Mesendoderm (in vitro differentiated cells): ENCODE measurements at regions not wholly inside any gene's neighbourhood (a gene's known extent, or its start where the extent isn't known, plus 50 kb on each side); places are given as distances from the start of the nearest gene placed in this dataset.

Experiments
- DNase-seq: peaks from one replicate; pipeline ENCODE4 v3.0.0; 2013
- H2AK5ac ChIP-seq: 2 replicates; pipeline ENCODE4 v1.6.1; 2013; ENCODE audit warnings: low read length, inconsistent platforms
- H2BK120ac ChIP-seq: 2 replicates; pipeline ENCODE4 v1.6.1; 2013; ENCODE audit warnings: low read depth, mild to moderate bottlenecking, low read length, moderate library complexity, mixed read lengths
- H2BK15ac ChIP-seq: replicated peaks from 2 replicates; pipeline ENCODE4 v1.6.1; 2013; ENCODE audit warnings: low read depth, mild to moderate bottlenecking, moderate library complexity
- H2BK5ac ChIP-seq: 2 replicates; pipeline ENCODE4 v1.6.1; 2013; ENCODE audit warnings: low read length, inconsistent platforms
- H3K18ac ChIP-seq: 2 replicates; pipeline ENCODE4 v1.6.1; 2013; ENCODE audit warnings: mild to moderate bottlenecking, low read length, mixed read lengths
- H3K23ac ChIP-seq: one replicate; pipeline ENCODE4 v1.6.1; 2013; ENCODE audit warnings: low read length
- H3K27ac ChIP-seq: 2 replicates; pipeline ENCODE4 v1.5.1; 2013; ENCODE audit warnings: low read depth, mild to moderate bottlenecking, inconsistent platforms, low read length, moderate library complexity
- H3K27me3 ChIP-seq: 2 replicates; pipeline ENCODE4 v1.6.1; 2013; ENCODE audit warnings: low read length, control low read depth, mild to moderate bottlenecking, inconsistent platforms; ENCODE audit not compliant: insufficient read depth, poor library complexity
- H3K36me3 ChIP-seq: 2 replicates; pipeline ENCODE4 v1.6.1; 2013; ENCODE audit warnings: low read length, inconsistent platforms; ENCODE audit not compliant: control insufficient read depth, insufficient read depth
- H3K4ac ChIP-seq: one replicate; pipeline ENCODE4 v1.6.1; 2013; ENCODE audit warnings: low read depth, mild to moderate bottlenecking, low read length, moderate library complexity
- H3K4me1 ChIP-seq: 2 replicates; pipeline ENCODE4 v1.6.1; 2013; ENCODE audit warnings: low read depth, low read length, inconsistent platforms; ENCODE audit not compliant: control insufficient read depth
- H3K4me2 ChIP-seq: 2 replicates; pipeline ENCODE4 v1.6.1; 2013; ENCODE audit warnings: low read length
- H3K4me3 ChIP-seq: 2 replicates; pipeline ENCODE4 v1.5.1; 2013; ENCODE audit warnings: mild to moderate bottlenecking, low read length
- H3K56ac ChIP-seq: one replicate; pipeline ENCODE4 v1.6.1; 2013; ENCODE audit warnings: low read length
- H3K79me1 ChIP-seq: 2 replicates; pipeline ENCODE4 v1.6.1; 2013; ENCODE audit warnings: low read length, inconsistent platforms
- H3K79me2 ChIP-seq: 2 replicates; pipeline ENCODE4 v1.6.1; 2013; ENCODE audit warnings: mild to moderate bottlenecking, low read length; ENCODE audit not compliant: control insufficient read depth, insufficient read depth
- H3K9ac ChIP-seq: 2 replicates; pipeline ENCODE4 v1.6.1; 2013; ENCODE audit warnings: low read length, inconsistent platforms
- H4K5ac ChIP-seq: one replicate; pipeline ENCODE4 v1.6.1; 2013; ENCODE audit warnings: low read length
- H4K8ac ChIP-seq: one replicate; pipeline ENCODE4 v1.6.1; 2013; ENCODE audit warnings: low read depth, mild to moderate bottlenecking, control low read depth, low read length, moderate library complexity
- WGBS: extraction: QIAGEN DNeasy Blood & Tissue Kit; methylation state at CpG from one replicate; pipeline ENCODE4 v1.1.7; 2013; ENCODE audit warnings: low lambda C conversion rate, missing lambda C conversion rate; ENCODE audit not compliant: insufficient coverage; ENCODE audit errors: extremely low coverage; 5-methylcytosine and 5-hydroxymethylcytosine counted together

DNA sequence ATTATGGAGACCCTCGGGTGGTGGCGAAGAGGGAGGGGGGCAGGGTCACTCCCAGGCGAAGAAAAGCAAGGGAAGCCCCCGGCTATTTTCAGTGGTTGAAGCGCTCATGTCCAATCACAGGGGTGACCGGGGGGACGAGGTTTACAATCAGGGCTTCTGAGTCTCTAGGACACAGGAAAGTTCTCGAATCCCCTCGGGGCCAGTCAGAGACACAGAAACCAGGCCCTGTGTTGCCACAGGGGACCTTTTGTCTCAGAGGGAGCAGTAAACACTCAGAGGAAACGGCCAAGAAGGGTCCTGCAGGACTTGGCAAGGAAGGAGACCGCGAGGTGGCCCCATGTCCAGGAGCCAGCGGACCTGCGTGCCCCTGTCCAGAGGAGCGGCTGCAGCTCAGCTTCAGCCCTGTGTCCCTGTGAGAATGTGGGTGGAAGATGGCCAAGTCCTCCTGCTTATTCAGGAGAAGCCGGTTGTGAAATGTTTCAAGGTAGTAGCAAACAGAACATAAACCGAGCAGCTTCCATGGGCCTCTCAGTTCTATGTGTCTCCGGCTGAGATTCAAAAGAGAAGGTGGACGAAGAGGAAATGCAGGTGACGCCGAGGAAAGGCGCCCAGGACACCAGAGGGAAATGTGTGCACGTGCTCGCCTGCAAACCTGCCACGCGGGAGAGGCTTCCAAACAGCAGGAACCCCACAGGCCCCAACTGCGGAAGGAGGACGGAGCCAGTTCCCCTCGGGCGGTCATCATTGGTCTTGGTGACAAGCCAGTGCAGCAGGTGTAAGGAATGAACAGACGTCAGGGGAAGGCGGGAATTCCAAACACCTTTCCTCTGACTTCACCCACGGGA lies 357.6 kb downstream of the BRD1 start:
- Histone ChIP-seq H2AK5ac (no peak overlapping the region), H4K8ac (no peak overlapping the region), H3K36me3 (no peaks in the 10 kb centered on the region), H3K4me2 (no peak overlapping the region), H3K27me3 (no peaks in the 10 kb centered on the region), H2BK5ac (no peak overlapping the region), H3K18ac (no peak overlapping the region), H3K4ac (no peak overlapping the region), H3K4me3 (no peak overlapping the region), H3K79me2 (no peaks in the 10 kb centered on the region), H2BK15ac (no peak overlapping the region), H3K27ac (no peak overlapping the region), H3K23ac (no peak overlapping the region), H3K79me1 (no peaks in the 10 kb centered on the region), H3K56ac (no peak overlapping the region), H4K5ac (no peak overlapping the region), H2BK120ac (no peak overlapping the region), H3K4me1 (no peaks in the 10 kb centered on the region), H3K9ac (no peak overlapping the region)
- WGBS, result no CpG with 5 or more reads among the region's 33 CpGs
- DNase-seq, result peak; percentile 42

DNA sequence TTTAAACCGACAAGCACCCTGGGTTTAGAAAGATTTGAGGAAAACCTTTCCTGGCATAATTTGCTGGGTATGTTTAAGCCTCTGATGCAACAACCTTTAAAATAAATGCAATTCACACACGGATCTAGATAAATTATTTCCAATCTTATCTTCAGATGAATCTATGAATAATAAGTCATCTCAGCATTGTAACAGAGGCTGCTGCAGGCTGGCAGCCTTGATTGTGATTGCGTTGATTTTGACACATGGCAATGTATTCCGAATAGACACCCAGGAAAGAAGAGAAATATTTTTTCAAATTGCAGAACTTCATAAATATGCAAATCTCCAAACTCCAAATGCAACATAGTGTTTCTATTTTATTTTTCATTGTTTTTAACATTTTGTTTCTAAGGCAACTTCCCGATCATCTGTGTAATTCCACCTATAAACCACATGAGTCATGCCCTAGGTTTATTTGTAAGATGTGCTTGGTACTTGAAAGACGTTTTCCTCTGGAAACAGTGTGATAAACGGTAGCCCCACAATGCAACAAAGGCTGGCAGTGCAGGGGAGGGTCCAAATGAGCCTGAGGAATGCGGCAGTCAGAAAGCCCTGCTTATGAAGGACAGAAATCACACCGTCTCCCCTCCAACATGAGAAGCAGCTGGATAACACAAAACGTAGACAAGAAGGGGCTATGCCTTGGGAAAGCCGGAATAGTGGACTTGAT lies 359.0 kb downstream of the BRD1 start:
- no peaks in the 10 kb centered on the region for H3K79me2 ChIP-seq
- no peak overlapping the region for H3K56ac ChIP-seq
- H3K4me2 ChIP-seq, result no peak overlapping the region
- DNase-seq, result no peak
- H3K9ac ChIP-seq, result no peak overlapping the region
- H3K27ac ChIP-seq, result no peak overlapping the region
- no peak overlapping the region for H2BK120ac ChIP-seq
- H2BK15ac ChIP-seq, result no peak overlapping the region
- H3K36me3 ChIP-seq, result no peaks in the 10 kb centered on the region
- H3K18ac ChIP-seq, result no peak overlapping the region
- no peak overlapping the region for H3K4me3 ChIP-seq
- H3K4me1 ChIP-seq, result no peaks in the 10 kb centered on the region
- no peak overlapping the region for H3K23ac ChIP-seq
- no CpG with 5 or more reads among the region's 11 CpGs for WGBS
- H3K79me1 ChIP-seq, result no peaks in the 10 kb centered on the region
- H2AK5ac ChIP-seq, result no peak overlapping the region
- no peak overlapping the region for H2BK5ac ChIP-seq
- H3K4ac ChIP-seq, result no peak overlapping the region
- H4K8ac ChIP-seq, result no peak overlapping the region
- no peaks in the 10 kb centered on the region for H3K27me3 ChIP-seq
- H4K5ac ChIP-seq, result no peak overlapping the region

DNA sequence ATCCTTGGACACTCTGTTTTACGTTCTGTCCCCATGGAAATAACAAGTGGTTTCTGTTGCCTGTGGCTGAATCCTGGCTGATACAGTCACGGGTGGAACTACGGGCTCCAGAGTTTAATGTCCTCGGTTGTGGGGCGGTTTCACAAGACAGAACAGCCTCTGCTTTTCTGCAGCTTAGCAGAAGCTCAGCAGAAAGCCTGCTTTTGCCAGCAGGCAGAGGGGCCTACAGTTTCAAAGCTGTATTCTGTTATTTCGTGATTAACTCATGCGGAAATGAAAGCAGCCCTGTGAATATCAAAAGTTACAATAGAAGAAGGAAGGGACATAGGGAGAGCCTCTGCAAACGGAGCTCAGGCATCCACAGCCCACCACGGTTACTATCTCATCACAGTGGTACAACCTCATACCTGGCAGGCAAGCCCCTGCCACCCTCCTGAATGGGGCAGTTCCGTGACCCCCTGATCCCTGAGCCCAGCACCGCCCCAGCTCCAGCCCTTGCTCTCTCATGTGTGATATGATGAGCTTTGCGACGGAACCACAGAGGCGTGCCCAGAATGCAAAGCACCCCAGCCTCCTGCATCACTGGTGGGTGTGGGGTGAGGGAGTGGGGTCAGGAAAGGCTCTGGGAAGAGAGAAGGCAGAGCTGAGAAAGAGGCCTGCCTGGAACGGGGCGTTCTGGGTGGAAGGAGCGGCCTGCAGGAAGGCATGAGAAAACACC lies 360.6 kb downstream of the BRD1 start:
- H3K79me2 ChIP-seq, result no peaks in the 10 kb centered on the region
- H3K79me1 ChIP-seq, result no peaks in the 10 kb centered on the region
- H3K4me3 ChIP-seq, result no peak overlapping the region
- H3K4me2 ChIP-seq, result no peak overlapping the region
- no peak overlapping the region for H3K27ac ChIP-seq
- no peaks in the 10 kb centered on the region for H3K27me3 ChIP-seq
- no peak overlapping the region for H3K4ac ChIP-seq
- no peak overlapping the region for H2BK15ac ChIP-seq
- H4K8ac ChIP-seq, result no peak overlapping the region
- H2BK5ac ChIP-seq, result no peak overlapping the region
- no peak overlapping the region for H3K18ac ChIP-seq
- no peaks in the 10 kb centered on the region for H3K4me1 ChIP-seq
- no peaks in the 10 kb centered on the region for H3K36me3 ChIP-seq
- DNase-seq, result no peak
- H3K9ac ChIP-seq, result no peak overlapping the region
- no CpG with 5 or more reads among the region's 17 CpGs for WGBS
- H4K5ac ChIP-seq, result no peak overlapping the region
- H3K23ac ChIP-seq, result no peak overlapping the region
- no peak overlapping the region for H2BK120ac ChIP-seq
- H3K56ac ChIP-seq, result no peak overlapping the region
- H2AK5ac ChIP-seq, result no peak overlapping the region

DNA sequence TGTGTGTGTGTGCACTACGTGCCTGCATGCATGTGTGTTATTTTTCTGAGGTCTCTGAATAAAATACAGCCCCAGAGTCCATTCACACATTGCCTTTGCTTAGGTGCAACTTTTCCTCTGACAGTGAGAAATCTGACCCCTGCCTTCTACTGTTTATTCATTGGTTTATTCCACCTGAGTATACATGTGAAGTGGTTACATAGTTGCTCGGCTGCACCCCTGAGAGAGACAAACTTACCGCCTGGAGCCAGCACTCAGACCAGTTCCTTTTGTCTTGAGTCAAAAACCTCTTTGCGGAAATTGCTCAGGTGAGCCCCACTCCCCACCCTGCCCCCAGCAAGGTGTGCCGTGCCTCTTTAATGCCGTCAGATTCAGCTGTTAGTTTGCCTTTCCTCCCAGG lies 363.6 kb downstream of the BRD1 start:
- no peak overlapping the region for H2BK5ac ChIP-seq
- no peak for DNase-seq
- no peak overlapping the region for H3K18ac ChIP-seq
- H3K4me2 ChIP-seq, result no peak overlapping the region
- no peaks in the 10 kb centered on the region for H3K79me2 ChIP-seq
- no peak overlapping the region for H3K4me3 ChIP-seq
- no peak overlapping the region for H3K56ac ChIP-seq
- H4K8ac ChIP-seq, result no peak overlapping the region
- H3K27ac ChIP-seq, result no peak overlapping the region
- no peak overlapping the region for H4K5ac ChIP-seq
- WGBS, result no CpG with 5 or more reads among the region's 6 CpGs
- H3K36me3 ChIP-seq, result no peaks in the 10 kb centered on the region
- no peak overlapping the region for H3K23ac ChIP-seq
- H3K4ac ChIP-seq, result no peak overlapping the region
- no peak overlapping the region for H2AK5ac ChIP-seq
- no peaks in the 10 kb centered on the region for H3K27me3 ChIP-seq
- H2BK120ac ChIP-seq, result no peak overlapping the region
- no peaks in the 10 kb centered on the region for H3K79me1 ChIP-seq
- no peak overlapping the region for H3K9ac ChIP-seq
- no peaks in the 10 kb centered on the region for H3K4me1 ChIP-seq
- H2BK15ac ChIP-seq, result no peak overlapping the region

DNA sequence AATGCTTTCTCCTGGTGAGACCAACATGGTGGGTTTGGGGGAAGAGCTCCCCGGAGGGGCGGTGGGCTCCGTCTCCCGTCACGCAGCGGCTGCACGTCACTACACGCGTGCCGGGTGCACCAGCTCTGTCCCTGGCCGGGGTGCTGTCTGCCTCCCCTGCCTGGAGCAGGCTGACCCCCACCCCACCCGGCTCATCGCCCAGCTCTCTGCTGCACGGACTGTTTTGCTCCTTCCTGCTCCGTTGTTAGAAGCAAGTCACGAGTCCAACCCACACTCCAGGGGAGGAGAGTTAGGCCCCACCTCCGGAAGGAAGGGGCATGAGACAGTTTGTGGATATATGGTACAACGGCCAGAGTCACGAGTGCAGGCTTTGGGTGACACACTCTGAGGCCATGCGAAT lies 364.9 kb downstream of the BRD1 start:
- Histone ChIP-seq H2AK5ac (no peak overlapping the region), H3K4me3 (no peak overlapping the region), H3K4me1 (no peaks in the 10 kb centered on the region), H3K36me3 (no peaks in the 10 kb centered on the region), H3K27ac (no peak overlapping the region), H2BK120ac (no peak overlapping the region), H3K23ac (no peak overlapping the region), H3K18ac (no peak overlapping the region), H3K4me2 (no peak overlapping the region), H3K79me2 (no peaks in the 10 kb centered on the region), H3K9ac (no peak overlapping the region), H2BK15ac (no peak overlapping the region), H3K56ac (peak overlapping the region; percentile 49), H3K27me3 (no peaks in the 10 kb centered on the region), H4K8ac (no peak overlapping the region), H2BK5ac (no peak overlapping the region), H4K5ac (no peak overlapping the region), H3K79me1 (no peaks in the 10 kb centered on the region), H3K4ac (no peak overlapping the region)
- no CpG with 5 or more reads among the region's 20 CpGs for WGBS
- no peak for DNase-seq
